ENCODE measurements at regions not wholly inside any gene's neighbourhood (a gene's known extent, or its start where the extent isn't known, plus 50 kb on each side); places are given as distances from the start of the nearest gene placed in this dataset.

DNA sequence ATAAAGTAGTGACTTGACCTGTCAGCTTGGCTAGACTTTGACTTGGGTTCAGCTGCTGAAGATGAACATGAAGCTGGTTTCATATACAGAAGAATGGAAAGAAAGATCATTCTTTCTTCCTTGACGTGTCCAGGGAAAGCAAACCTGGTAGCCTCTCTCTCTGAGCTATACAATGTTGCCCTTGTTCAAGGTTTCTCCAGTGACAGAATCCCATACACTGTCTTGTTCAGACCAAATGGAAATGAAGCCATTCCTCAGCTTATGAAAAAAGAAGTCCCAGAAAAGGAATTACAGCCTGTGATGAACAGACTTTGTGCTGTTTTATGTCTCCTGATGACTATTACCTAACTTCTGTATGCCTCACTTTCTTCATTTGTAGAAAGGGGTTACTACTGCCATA is 349.8 kb upstream of the KLF4 start:
- TF ChIP-seq, protein P1, sequence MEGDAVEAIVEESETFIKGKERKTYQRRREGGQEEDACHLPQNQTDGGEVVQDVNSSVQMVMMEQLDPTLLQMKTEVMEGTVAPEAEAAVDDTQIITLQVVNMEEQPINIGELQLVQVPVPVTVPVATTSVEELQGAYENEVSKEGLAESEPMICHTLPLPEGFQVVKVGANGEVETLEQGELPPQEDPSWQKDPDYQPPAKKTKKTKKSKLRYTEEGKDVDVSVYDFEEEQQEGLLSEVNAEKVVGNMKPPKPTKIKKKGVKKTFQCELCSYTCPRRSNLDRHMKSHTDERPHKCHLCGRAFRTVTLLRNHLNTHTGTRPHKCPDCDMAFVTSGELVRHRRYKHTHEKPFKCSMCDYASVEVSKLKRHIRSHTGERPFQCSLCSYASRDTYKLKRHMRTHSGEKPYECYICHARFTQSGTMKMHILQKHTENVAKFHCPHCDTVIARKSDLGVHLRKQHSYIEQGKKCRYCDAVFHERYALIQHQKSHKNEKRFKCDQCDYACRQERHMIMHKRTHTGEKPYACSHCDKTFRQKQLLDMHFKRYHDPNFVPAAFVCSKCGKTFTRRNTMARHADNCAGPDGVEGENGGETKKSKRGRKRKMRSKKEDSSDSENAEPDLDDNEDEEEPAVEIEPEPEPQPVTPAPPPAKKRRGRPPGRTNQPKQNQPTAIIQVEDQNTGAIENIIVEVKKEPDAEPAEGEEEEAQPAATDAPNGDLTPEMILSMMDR (IDR thresholded peaks at IDR 0.05; ENCODE audit: low read depth, low read length, missing input control) = no peak
- TF ChIP-seq RAD21 (IDR thresholded peaks at IDR 0.05) (no peak), RXRA (IDR thresholded peaks at IDR 0.05) (no peak), GABPA (IDR thresholded peaks at IDR 0.05 in 1 of 2, conservative IDR thresholded peaks at IDR 0.05 in 1 of 2) (no peak), TAF1 (conservative IDR thresholded peaks at IDR 0.05) (no peak), EGR1 (IDR thresholded peaks at IDR 0.05; ENCODE audit: low read depth in 2 of 2) (no peak), SP1 (IDR thresholded peaks at IDR 0.05) (no peak), JUND (IDR thresholded peaks at IDR 0.05) (no peak), FOXA1 (IDR thresholded peaks at IDR 0.05) (no peak), YY1 (IDR thresholded peaks at IDR 0.05) (no peak)
- TF ChIP-seq, protein P2, sequence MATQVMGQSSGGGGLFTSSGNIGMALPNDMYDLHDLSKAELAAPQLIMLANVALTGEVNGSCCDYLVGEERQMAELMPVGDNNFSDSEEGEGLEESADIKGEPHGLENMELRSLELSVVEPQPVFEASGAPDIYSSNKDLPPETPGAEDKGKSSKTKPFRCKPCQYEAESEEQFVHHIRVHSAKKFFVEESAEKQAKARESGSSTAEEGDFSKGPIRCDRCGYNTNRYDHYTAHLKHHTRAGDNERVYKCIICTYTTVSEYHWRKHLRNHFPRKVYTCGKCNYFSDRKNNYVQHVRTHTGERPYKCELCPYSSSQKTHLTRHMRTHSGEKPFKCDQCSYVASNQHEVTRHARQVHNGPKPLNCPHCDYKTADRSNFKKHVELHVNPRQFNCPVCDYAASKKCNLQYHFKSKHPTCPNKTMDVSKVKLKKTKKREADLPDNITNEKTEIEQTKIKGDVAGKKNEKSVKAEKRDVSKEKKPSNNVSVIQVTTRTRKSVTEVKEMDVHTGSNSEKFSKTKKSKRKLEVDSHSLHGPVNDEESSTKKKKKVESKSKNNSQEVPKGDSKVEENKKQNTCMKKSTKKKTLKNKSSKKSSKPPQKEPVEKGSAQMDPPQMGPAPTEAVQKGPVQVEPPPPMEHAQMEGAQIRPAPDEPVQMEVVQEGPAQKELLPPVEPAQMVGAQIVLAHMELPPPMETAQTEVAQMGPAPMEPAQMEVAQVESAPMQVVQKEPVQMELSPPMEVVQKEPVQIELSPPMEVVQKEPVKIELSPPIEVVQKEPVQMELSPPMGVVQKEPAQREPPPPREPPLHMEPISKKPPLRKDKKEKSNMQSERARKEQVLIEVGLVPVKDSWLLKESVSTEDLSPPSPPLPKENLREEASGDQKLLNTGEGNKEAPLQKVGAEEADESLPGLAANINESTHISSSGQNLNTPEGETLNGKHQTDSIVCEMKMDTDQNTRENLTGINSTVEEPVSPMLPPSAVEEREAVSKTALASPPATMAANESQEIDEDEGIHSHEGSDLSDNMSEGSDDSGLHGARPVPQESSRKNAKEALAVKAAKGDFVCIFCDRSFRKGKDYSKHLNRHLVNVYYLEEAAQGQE (IDR thresholded peaks at IDR 0.05) = no peak
- TF ChIP-seq, protein P3, sequence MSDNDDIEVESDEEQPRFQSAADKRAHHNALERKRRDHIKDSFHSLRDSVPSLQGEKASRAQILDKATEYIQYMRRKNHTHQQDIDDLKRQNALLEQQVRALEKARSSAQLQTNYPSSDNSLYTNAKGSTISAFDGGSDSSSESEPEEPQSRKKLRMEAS (IDR thresholded peaks at IDR 0.05) = no peak
- TF ChIP-seq, protein P4, sequence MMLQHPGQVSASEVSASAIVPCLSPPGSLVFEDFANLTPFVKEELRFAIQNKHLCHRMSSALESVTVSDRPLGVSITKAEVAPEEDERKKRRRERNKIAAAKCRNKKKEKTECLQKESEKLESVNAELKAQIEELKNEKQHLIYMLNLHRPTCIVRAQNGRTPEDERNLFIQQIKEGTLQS (IDR thresholded peaks at IDR 0.05) = no peak
